Astrocyte (in vitro differentiated cells and primary cell): ENCODE measurements at regions not wholly inside any gene's neighbourhood (a gene's known extent, or its start where the extent isn't known, plus 50 kb on each side); places are given as distances from the start of the nearest gene placed in this dataset.

Source experiments
- DNase-seq: peaks from one replicate; pipeline ENCODE4 v3.0.0-alpha.2; 2010; ENCODE audit warnings: low read depth
- FAIRE-seq: peaks from 2 replicates; lab custom pipeline; 2011; peaks lifted over from hg19 to GRCh38; lab: Jason Lieb, UNC
- H2AFZ ChIP-seq: 2 replicates; pipeline ENCODE4 v1.6.0; 2012; ENCODE audit warnings: low read depth, low read length, inconsistent platforms
- H3K27ac ChIP-seq: 2 replicates; pipeline ENCODE4 v1.5.1; 2011; ENCODE audit warnings: low read depth, low read length, inconsistent platforms
- H3K27me3 ChIP-seq: 2 replicates; pipeline ENCODE4 v1.6.0; 2011; ENCODE audit warnings: low read length, inconsistent platforms; ENCODE audit not compliant: insufficient read depth
- H3K36me3 ChIP-seq: 2 replicates; pipeline ENCODE4 v1.5.1; 2011; ENCODE audit warnings: low read length, inconsistent platforms; ENCODE audit not compliant: insufficient read depth
- H3K4me1 ChIP-seq: 2 replicates; pipeline ENCODE4 v1.5.1; 2011; ENCODE audit warnings: low read length, inconsistent platforms; ENCODE audit not compliant: insufficient read depth
- H3K4me2 ChIP-seq: 2 replicates; pipeline ENCODE4 v1.6.0; 2012; ENCODE audit warnings: low read length, inconsistent platforms
- H3K4me3 ChIP-seq: 2 replicates; pipeline ENCODE4 v1.5.1; 2011; ENCODE audit warnings: low read depth, mild to moderate bottlenecking, low read length, inconsistent platforms; ENCODE audit not compliant: insufficient read depth
- H3K79me2 ChIP-seq: 2 replicates; pipeline ENCODE4 v1.6.0; 2012; ENCODE audit warnings: mild to moderate bottlenecking, low read length, inconsistent platforms; ENCODE audit not compliant: insufficient read depth
- H3K9ac ChIP-seq: 2 replicates; pipeline ENCODE4 v1.6.0; 2012; ENCODE audit warnings: mild to moderate bottlenecking, low read length, inconsistent platforms
- H3K9me3 ChIP-seq: 2 replicates; pipeline ENCODE4 v1.5.1; 2012; ENCODE audit warnings: low read depth, mild to moderate bottlenecking, low read length, inconsistent platforms; ENCODE audit not compliant: insufficient read depth
- H4K20me1 ChIP-seq: 2 replicates; pipeline ENCODE4 v1.6.0; 2012; ENCODE audit warnings: low read length, inconsistent platforms; ENCODE audit not compliant: insufficient read depth
- H3K27ac Mint-ChIP-seq: one replicate; pipeline ENCODE4 v1.8.0; 2021; ENCODE audit warnings: mild to moderate bottlenecking, mixed read lengths; ENCODE audit not compliant: unreplicated experiment
- H3K27me3 Mint-ChIP-seq: one replicate; pipeline ENCODE4 v1.8.0; 2021; ENCODE audit warnings: low read depth, mixed read lengths; ENCODE audit not compliant: unreplicated experiment
- H3K36me3 Mint-ChIP-seq: one replicate; pipeline ENCODE4 v1.8.0; 2021; ENCODE audit warnings: low read depth, mixed read lengths; ENCODE audit not compliant: unreplicated experiment
- H3K4me1 Mint-ChIP-seq: one replicate; pipeline ENCODE4 v1.8.0; 2021; ENCODE audit warnings: low read depth, mixed read lengths; ENCODE audit not compliant: unreplicated experiment
- H3K4me3 Mint-ChIP-seq: one replicate; pipeline ENCODE4 v1.8.0; 2021; ENCODE audit warnings: mild to moderate bottlenecking, moderate library complexity, mixed read lengths; ENCODE audit not compliant: unreplicated experiment
- H3K9me3 Mint-ChIP-seq: one replicate; pipeline ENCODE4 v1.8.0; 2021; ENCODE audit warnings: mild to moderate bottlenecking, mixed read lengths; ENCODE audit not compliant: unreplicated experiment
- EZH2 ChIP-seq: IDR thresholded peaks from 2 replicates; pipeline ENCODE4 v1.6.1; 2012; ENCODE audit warnings: mild to moderate bottlenecking, low read length, inconsistent platforms; ENCODE audit not compliant: insufficient read depth
- TF ChIP-seq, protein P1 (sequence below): IDR thresholded peaks from 2 replicates; pipeline ENCODE4 v1.5.1; 2011; ENCODE audit warnings: low read depth, mild to moderate bottlenecking, inconsistent platforms, low read length, moderate library complexity; ENCODE audit not compliant: insufficient read depth

DNA sequence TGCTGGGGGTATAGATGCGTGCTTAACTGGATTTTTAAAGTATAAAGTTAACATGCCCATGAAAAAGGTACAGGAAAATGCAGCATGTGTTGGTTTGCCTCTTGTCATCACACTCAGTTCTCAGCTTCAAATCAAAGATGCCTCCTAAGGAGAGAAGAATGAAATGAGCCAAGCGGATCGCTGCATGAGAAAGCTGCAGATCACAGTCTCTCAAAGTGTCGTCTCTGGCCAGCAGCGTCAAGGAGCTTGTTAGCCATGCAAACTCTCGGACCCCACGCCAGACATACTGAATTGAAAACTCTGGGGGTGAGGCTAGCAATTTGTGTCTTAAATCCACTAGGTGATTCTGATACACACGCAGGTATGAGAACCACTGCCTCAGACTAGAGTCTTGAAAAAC lies 297.2 kb downstream of the AJAP1 start:
- H3K4me3 ChIP-seq, result no peak overlapping the region
- no peaks in the 10 kb centered on the region for H4K20me1 ChIP-seq
- H3K36me3 ChIP-seq, result no peaks in the 10 kb centered on the region
- no peak overlapping the region for H3K27ac ChIP-seq
- DNase-seq (no peak), FAIRE-seq (no peak)
- H3K4me1 ChIP-seq, result no peaks in the 10 kb centered on the region
- no peak for TF ChIP-seq EZH2
- TF ChIP-seq, protein P1, sequence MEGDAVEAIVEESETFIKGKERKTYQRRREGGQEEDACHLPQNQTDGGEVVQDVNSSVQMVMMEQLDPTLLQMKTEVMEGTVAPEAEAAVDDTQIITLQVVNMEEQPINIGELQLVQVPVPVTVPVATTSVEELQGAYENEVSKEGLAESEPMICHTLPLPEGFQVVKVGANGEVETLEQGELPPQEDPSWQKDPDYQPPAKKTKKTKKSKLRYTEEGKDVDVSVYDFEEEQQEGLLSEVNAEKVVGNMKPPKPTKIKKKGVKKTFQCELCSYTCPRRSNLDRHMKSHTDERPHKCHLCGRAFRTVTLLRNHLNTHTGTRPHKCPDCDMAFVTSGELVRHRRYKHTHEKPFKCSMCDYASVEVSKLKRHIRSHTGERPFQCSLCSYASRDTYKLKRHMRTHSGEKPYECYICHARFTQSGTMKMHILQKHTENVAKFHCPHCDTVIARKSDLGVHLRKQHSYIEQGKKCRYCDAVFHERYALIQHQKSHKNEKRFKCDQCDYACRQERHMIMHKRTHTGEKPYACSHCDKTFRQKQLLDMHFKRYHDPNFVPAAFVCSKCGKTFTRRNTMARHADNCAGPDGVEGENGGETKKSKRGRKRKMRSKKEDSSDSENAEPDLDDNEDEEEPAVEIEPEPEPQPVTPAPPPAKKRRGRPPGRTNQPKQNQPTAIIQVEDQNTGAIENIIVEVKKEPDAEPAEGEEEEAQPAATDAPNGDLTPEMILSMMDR, result no peak
- H3K4me2 ChIP-seq, result no peak overlapping the region
- Mint-ChIP-seq H3K9me3 (no peaks in the 10 kb centered on the region), H3K27ac (no peak overlapping the region), H3K36me3 (no peaks in the 10 kb centered on the region), H3K4me1 (no peaks in the 10 kb centered on the region), H3K4me3 (no peak overlapping the region), H3K27me3 (peaks cover 5% of the 10 kb centered on the region)
- no peak overlapping the region for H3K9ac ChIP-seq
- H3K27me3 ChIP-seq, result no peaks in the 10 kb centered on the region
- H2AFZ ChIP-seq, result no peak overlapping the region
- no peaks in the 10 kb centered on the region for H3K79me2 ChIP-seq
- peaks cover 16% of the 10 kb centered on the region for H3K9me3 ChIP-seq

DNA sequence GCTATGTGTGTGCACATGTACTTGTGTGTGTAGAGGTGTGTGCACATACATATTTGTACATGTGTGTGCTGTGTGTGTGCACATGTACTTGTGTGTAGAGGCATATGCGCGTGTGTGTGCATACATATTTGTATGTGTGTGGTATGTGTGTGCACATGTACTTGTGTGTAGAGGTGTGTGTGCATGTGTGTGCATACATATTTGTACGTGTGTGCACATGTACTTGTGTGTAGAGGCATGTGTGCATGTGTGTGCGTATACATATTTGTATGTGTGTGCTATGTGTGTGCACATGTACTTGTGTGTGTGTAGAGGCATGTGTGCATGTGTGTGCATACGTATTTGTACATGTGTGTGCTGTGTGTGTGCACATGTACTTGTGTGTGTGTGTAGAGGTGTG lies 291.9 kb downstream of the AJAP1 start:
- H3K27ac Mint-ChIP-seq, result no peak overlapping the region
- no peaks in the 10 kb centered on the region for H3K4me1 Mint-ChIP-seq
- FAIRE-seq, result no peak
- Histone ChIP-seq H3K36me3 (no peaks in the 10 kb centered on the region), H3K4me2 (no peak overlapping the region), H2AFZ (no peak overlapping the region), H3K27me3 (no peaks in the 10 kb centered on the region), H3K79me2 (no peaks in the 10 kb centered on the region), H3K4me3 (no peak overlapping the region), H3K4me1 (no peaks in the 10 kb centered on the region), H3K9me3 (peaks cover 15% of the 10 kb centered on the region), H3K9ac (no peak overlapping the region), H3K27ac (no peak overlapping the region), H4K20me1 (no peaks in the 10 kb centered on the region)
- no peaks in the 10 kb centered on the region for H3K9me3 Mint-ChIP-seq
- no peaks in the 10 kb centered on the region for H3K36me3 Mint-ChIP-seq
- no peak for DNase-seq
- H3K4me3 Mint-ChIP-seq, result no peak overlapping the region
- TF ChIP-seq, protein P1, result no peak
- TF ChIP-seq EZH2, result no peak
- peaks cover 14% of the 10 kb centered on the region for H3K27me3 Mint-ChIP-seq

DNA sequence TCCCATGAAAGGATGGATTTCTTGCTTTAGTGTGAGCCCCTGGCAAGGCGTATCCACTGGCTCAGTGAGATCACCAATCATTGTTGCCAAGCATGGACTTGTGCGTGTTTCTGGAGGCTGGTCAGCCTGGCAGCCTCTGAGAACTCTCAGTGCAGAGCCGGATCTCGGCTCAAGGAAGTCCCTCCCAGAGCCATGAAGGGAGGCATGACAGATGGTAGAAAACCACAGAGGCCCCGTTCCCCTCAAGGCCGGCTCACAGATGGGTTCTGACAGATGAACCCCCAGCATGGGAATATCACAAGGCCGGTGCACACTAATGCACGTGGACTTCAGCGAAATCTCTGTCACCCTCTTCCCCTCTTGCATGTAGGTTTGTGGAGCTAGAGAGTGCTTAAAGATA lies 290.5 kb downstream of the AJAP1 start:
- H2AFZ ChIP-seq, result no peak overlapping the region
- H3K4me3 Mint-ChIP-seq, result no peak overlapping the region
- peaks cover 20% of the 10 kb centered on the region for H3K9me3 ChIP-seq
- TF ChIP-seq, protein P1, result no peak
- TF ChIP-seq EZH2, result no peak
- H3K9ac ChIP-seq, result no peak overlapping the region
- H3K79me2 ChIP-seq, result no peaks in the 10 kb centered on the region
- DNase-seq (no peak), FAIRE-seq (no peak)
- no peaks in the 10 kb centered on the region for H3K36me3 Mint-ChIP-seq
- no peaks in the 10 kb centered on the region for H3K27me3 ChIP-seq
- H3K4me3 ChIP-seq, result no peak overlapping the region
- H3K4me2 ChIP-seq, result no peak overlapping the region
- no peaks in the 10 kb centered on the region for H4K20me1 ChIP-seq
- no peaks in the 10 kb centered on the region for H3K4me1 ChIP-seq
- no peak overlapping the region for H3K27ac Mint-ChIP-seq
- H3K27ac ChIP-seq, result no peak overlapping the region
- H3K4me1 Mint-ChIP-seq, result no peaks in the 10 kb centered on the region
- H3K36me3 ChIP-seq, result no peaks in the 10 kb centered on the region
- H3K27me3 Mint-ChIP-seq, result peaks cover 14% of the 10 kb centered on the region
- H3K9me3 Mint-ChIP-seq, result no peaks in the 10 kb centered on the region
